ENCODE measurements at regions not wholly inside any gene's neighbourhood (a gene's known extent, or its start where the extent isn't known, plus 50 kb on each side); places are given as distances from the start of the nearest gene placed in this dataset.

DNA sequence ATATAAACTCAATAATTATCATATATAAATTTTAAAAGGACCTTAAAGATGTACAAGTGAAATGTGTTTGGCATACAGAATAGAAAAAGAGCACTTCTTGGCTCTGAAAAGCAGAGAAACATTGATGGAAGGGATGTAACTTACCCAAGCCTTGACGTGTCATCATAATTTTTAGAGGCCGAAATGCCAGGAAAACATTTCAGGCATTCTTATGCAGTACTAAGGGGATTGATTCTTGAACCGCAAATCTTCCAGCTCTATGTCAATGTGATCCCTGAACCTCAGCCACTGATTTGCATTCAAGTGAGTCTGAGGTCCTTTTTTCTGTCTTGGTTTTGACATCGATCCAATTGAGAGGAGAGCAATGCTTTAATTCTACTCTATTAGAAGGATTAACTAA is 97.8 kb downstream of the CLDN1 start:
- TF ChIP-seq, protein P1, sequence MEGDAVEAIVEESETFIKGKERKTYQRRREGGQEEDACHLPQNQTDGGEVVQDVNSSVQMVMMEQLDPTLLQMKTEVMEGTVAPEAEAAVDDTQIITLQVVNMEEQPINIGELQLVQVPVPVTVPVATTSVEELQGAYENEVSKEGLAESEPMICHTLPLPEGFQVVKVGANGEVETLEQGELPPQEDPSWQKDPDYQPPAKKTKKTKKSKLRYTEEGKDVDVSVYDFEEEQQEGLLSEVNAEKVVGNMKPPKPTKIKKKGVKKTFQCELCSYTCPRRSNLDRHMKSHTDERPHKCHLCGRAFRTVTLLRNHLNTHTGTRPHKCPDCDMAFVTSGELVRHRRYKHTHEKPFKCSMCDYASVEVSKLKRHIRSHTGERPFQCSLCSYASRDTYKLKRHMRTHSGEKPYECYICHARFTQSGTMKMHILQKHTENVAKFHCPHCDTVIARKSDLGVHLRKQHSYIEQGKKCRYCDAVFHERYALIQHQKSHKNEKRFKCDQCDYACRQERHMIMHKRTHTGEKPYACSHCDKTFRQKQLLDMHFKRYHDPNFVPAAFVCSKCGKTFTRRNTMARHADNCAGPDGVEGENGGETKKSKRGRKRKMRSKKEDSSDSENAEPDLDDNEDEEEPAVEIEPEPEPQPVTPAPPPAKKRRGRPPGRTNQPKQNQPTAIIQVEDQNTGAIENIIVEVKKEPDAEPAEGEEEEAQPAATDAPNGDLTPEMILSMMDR (IDR thresholded peaks at IDR 0.05; ENCODE audit: insufficient read depth, low read length) = no peak
- no peak for TF ChIP-seq POLR2AphosphoS5 (IDR thresholded peaks at IDR 0.05; ENCODE audit: low read depth)
- TF ChIP-seq, protein P2, sequence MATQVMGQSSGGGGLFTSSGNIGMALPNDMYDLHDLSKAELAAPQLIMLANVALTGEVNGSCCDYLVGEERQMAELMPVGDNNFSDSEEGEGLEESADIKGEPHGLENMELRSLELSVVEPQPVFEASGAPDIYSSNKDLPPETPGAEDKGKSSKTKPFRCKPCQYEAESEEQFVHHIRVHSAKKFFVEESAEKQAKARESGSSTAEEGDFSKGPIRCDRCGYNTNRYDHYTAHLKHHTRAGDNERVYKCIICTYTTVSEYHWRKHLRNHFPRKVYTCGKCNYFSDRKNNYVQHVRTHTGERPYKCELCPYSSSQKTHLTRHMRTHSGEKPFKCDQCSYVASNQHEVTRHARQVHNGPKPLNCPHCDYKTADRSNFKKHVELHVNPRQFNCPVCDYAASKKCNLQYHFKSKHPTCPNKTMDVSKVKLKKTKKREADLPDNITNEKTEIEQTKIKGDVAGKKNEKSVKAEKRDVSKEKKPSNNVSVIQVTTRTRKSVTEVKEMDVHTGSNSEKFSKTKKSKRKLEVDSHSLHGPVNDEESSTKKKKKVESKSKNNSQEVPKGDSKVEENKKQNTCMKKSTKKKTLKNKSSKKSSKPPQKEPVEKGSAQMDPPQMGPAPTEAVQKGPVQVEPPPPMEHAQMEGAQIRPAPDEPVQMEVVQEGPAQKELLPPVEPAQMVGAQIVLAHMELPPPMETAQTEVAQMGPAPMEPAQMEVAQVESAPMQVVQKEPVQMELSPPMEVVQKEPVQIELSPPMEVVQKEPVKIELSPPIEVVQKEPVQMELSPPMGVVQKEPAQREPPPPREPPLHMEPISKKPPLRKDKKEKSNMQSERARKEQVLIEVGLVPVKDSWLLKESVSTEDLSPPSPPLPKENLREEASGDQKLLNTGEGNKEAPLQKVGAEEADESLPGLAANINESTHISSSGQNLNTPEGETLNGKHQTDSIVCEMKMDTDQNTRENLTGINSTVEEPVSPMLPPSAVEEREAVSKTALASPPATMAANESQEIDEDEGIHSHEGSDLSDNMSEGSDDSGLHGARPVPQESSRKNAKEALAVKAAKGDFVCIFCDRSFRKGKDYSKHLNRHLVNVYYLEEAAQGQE (IDR thresholded peaks at IDR 0.05; ENCODE audit: insufficient replicate concordance, low read depth) = no peak
- no peak for TF ChIP-seq GABPA (IDR thresholded peaks at IDR 0.05; ENCODE audit: low read depth)

Measured in HL-60 (cell line).